Caco-2 (cell line): ENCODE measurements at regions not wholly inside any gene's neighbourhood (a gene's known extent, or its start where the extent isn't known, plus 50 kb on each side); places are given as distances from the start of the nearest gene placed in this dataset.

Experiments used
- BruUV-seq: library from RNA; stranded (reverse); fragments of 400-500 nt; replicated peaks from 2 replicates; lab custom pipeline; 2021; lab: Mats Ljungman, UMichigan
- CTCF ChIA-PET: fragments of 300-600 bp; sonication (Branson Sonifier 250); formaldehyde crosslinking; loops from one replicate; lab custom pipeline; 2022; ENCODE audit warnings: antibody characterized with exemption; lab: Charles Lee
- POLR2A ChIA-PET: fragments of 300-600 bp; sonication (Branson Sonifier 250); formaldehyde crosslinking; loops from one replicate; lab custom pipeline; 2022; ENCODE audit warnings: antibody characterized with exemption; lab: Charles Lee
- DNase-seq, 2 experiments: peaks; one replicate each; pipeline versions ENCODE4 v3.0.0 to v3.0.0-alpha.2; 2020 to 2022
- H3K27me3 ChIP-seq: replicated peaks from 2 replicates; pipeline ENCODE4 v1.6.0; 2011; ENCODE audit warnings: low read length; ENCODE audit not compliant: control insufficient read depth, insufficient read depth
- H3K36me3 ChIP-seq: 2 replicates; pipeline ENCODE4 v1.5.1; 2011; ENCODE audit warnings: low read length; ENCODE audit not compliant: control insufficient read depth, insufficient read depth
- H3K4me1 ChIP-seq: fragments of 250-450 bp; sonication (Bioruptor Pico); 2 replicates; pipeline ENCODE4 v1.5.1; 2020; ENCODE audit warnings: mild to moderate bottlenecking
- H3K4me3 ChIP-seq: 2 replicates; pipeline ENCODE4 v1.5.1; 2011; ENCODE audit warnings: low read depth, mild to moderate bottlenecking, control low read depth, low read length
- H3K9me3 ChIP-seq: fragments of 250-450 bp; sonication (Bioruptor Pico); 2 replicates; pipeline ENCODE4 v1.5.1; 2020; ENCODE audit warnings: mild to moderate bottlenecking, moderate library complexity
- H3K27ac Mint-ChIP-seq: one replicate; pipeline ENCODE4 v1.8.0; 2022; ENCODE audit warnings: mixed read lengths; ENCODE audit not compliant: unreplicated experiment
- H3K27me3 Mint-ChIP-seq: one replicate; pipeline ENCODE4 v1.8.0; 2022; ENCODE audit warnings: mixed read lengths; ENCODE audit not compliant: insufficient read depth, unreplicated experiment
- H3K36me3 Mint-ChIP-seq: one replicate; pipeline ENCODE4 v1.8.0; 2022; ENCODE audit warnings: mild to moderate bottlenecking, mixed read lengths; ENCODE audit not compliant: insufficient read depth, unreplicated experiment
- H3K4me1 Mint-ChIP-seq: one replicate; pipeline ENCODE4 v1.8.0; 2022; ENCODE audit warnings: low read depth, mixed read lengths; ENCODE audit not compliant: unreplicated experiment
- H3K4me3 Mint-ChIP-seq: one replicate; pipeline ENCODE4 v1.8.0; 2022; ENCODE audit warnings: mild to moderate bottlenecking, moderate library complexity, mixed read lengths; ENCODE audit not compliant: unreplicated experiment
- H3K9me3 Mint-ChIP-seq: one replicate; pipeline ENCODE4 v1.8.0; 2022; ENCODE audit warnings: mixed read lengths; ENCODE audit not compliant: unreplicated experiment
- intact Hi-C: fragments of 100-400 bp; cut with micrococcal nuclease; formaldehyde crosslinking; loops from one replicate; pipeline ENCODE4 v1.10.0; 2022; ENCODE audit not compliant: unreplicated experiment
- TF ChIP-seq, protein P1 (sequence below), 2 experiments: fragments of 200-600 bp in 1 of 2; IDR thresholded peaks; 1 replicate in 1 of 2; 2 replicates in 1 of 2; pipeline versions ENCODE4 v1.5.1 to v1.8.0; 2011 to 2022; ENCODE audit warnings: antibody characterized with exemption in 1 of 2, control low read depth in 1 of 2, inconsistent platforms in 1 of 2, low read depth in 1 of 2, low read length in 1 of 2, mild to moderate bottlenecking in 1 of 2, moderate library complexity in 1 of 2; ENCODE audit not compliant: insufficient read depth in 1 of 2, severe bottlenecking in 1 of 2, unreplicated experiment in 1 of 2

DNA sequence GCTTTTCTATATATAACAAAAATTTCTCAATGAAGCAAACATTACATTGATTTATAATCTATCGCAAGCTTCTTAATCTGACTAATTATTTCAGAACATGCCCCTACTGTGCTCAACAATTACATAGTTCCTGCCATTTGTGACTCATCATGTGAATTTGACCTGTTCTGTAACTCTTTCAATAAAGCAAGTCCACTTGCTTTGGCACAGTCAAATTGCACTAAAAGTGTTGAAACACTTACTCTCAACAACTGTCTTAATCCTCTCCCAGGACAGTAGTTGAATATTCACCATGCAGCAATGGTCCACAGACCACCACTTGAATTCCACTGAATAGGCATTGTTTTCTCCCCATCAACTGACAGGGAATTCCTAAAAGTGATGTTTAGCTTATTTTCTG is 67.7 kb upstream of the SPTLC3 start:
- H3K4me1 ChIP-seq, result no peaks in the 10 kb centered on the region
- CTCF ChIA-PET, result no interaction called here
- POLR2A ChIA-PET, result no interaction called here
- TF ChIP-seq, protein P1, sequence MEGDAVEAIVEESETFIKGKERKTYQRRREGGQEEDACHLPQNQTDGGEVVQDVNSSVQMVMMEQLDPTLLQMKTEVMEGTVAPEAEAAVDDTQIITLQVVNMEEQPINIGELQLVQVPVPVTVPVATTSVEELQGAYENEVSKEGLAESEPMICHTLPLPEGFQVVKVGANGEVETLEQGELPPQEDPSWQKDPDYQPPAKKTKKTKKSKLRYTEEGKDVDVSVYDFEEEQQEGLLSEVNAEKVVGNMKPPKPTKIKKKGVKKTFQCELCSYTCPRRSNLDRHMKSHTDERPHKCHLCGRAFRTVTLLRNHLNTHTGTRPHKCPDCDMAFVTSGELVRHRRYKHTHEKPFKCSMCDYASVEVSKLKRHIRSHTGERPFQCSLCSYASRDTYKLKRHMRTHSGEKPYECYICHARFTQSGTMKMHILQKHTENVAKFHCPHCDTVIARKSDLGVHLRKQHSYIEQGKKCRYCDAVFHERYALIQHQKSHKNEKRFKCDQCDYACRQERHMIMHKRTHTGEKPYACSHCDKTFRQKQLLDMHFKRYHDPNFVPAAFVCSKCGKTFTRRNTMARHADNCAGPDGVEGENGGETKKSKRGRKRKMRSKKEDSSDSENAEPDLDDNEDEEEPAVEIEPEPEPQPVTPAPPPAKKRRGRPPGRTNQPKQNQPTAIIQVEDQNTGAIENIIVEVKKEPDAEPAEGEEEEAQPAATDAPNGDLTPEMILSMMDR (IDR thresholded peaks at IDR 0.05; ENCODE audit: insufficient read depth in 1 of 2, low read depth in 1 of 2, low read length in 1 of 2, severe bottlenecking in 1 of 2, unreplicated experiment in 1 of 2), result no peak
- no peak overlapping the region for H3K4me3 ChIP-seq
- intact Hi-C loops, result no loop called here
- no peaks in the 10 kb centered on the region for H3K27me3 ChIP-seq
- Mint-ChIP-seq H3K9me3 (peaks cover 9% of the 10 kb centered on the region), H3K4me1 (peaks cover 11% of the 10 kb centered on the region), H3K4me3 (no peak overlapping the region), H3K27me3 (peaks cover 2% of the 10 kb centered on the region), H3K27ac (no peak overlapping the region), H3K36me3 (no peaks in the 10 kb centered on the region)
- no TSS peak for BruUV-seq
- DNase-seq, result no peak
- no peaks in the 10 kb centered on the region for H3K9me3 ChIP-seq
- no peaks in the 10 kb centered on the region for H3K36me3 ChIP-seq

DNA sequence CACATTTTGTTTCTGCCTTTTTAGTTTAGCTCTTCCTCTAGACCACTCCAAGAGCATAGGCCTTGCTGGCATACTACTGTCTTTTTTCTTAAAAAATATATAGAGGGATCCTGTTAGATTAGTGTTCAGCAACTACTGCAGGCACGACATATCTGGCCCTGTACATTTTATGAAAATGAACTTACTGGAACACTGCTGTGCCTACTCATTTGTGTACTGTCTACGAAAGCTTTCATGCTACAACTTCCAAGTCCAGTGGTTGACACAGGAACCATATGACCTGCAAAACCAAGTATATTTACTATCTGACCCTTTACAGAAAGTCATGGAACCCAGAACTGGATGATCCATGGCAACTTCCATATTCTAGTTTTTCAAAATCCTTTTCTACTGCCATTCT is 66.6 kb upstream of the SPTLC3 start:
- TF ChIP-seq, protein P1 (IDR thresholded peaks at IDR 0.05; ENCODE audit: insufficient read depth in 1 of 2, low read depth in 1 of 2, low read length in 1 of 2, severe bottlenecking in 1 of 2, unreplicated experiment in 1 of 2), result no peak
- Histone ChIP-seq H3K4me1 (no peaks in the 10 kb centered on the region), H3K4me3 (no peak overlapping the region), H3K36me3 (no peaks in the 10 kb centered on the region), H3K9me3 (no peaks in the 10 kb centered on the region), H3K27me3 (no peaks in the 10 kb centered on the region)
- no peak for DNase-seq
- BruUV-seq, result no TSS peak
- H3K27me3 Mint-ChIP-seq, result peaks cover 2% of the 10 kb centered on the region
- peaks cover 1% of the 10 kb centered on the region for H3K4me1 Mint-ChIP-seq
- intact Hi-C loops, result no loop called here
- no peak overlapping the region for H3K4me3 Mint-ChIP-seq
- ChIA-PET CTCF (no interaction called here), POLR2A (no interaction called here)
- H3K36me3 Mint-ChIP-seq, result no peaks in the 10 kb centered on the region
- no peak overlapping the region for H3K27ac Mint-ChIP-seq
- peaks cover 2% of the 10 kb centered on the region for H3K9me3 Mint-ChIP-seq

DNA sequence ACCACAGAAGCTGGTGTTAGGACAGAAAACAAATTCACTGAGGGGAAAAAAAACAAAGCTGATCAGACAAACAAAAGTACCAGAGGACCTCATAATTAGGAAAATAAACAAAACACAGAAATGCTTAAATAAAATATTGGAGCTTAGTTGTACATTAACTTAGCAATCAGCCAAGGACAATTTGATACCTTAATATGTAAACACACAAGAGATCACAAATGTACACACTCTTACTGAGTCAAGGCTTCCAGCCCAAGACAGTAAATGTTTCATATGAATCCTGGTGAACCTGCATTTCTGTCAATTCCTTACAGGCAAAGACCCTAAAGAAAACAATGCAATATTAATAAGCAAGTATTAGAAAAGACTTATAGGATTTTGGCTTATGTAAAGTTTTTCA is 62.0 kb upstream of the SPTLC3 start:
- CTCF ChIA-PET, result no interaction called here
- H3K36me3 ChIP-seq, result no peaks in the 10 kb centered on the region
- TF ChIP-seq, protein P1 (IDR thresholded peaks at IDR 0.05; ENCODE audit: insufficient read depth in 1 of 2, low read depth in 1 of 2, low read length in 1 of 2, severe bottlenecking in 1 of 2, unreplicated experiment in 1 of 2), result no peak
- no peaks in the 10 kb centered on the region for H3K9me3 ChIP-seq
- H3K4me3 Mint-ChIP-seq, result no peak overlapping the region
- H3K36me3 Mint-ChIP-seq, result no peaks in the 10 kb centered on the region
- no peak overlapping the region for H3K4me3 ChIP-seq
- POLR2A ChIA-PET, result no interaction called here
- H3K27me3 ChIP-seq, result no peaks in the 10 kb centered on the region
- no peaks in the 10 kb centered on the region for H3K4me1 Mint-ChIP-seq
- H3K4me1 ChIP-seq, result 0 out of 2 replicates have a peak, but pooled peaks cover 4% of the 10 kb centered on the region
- H3K27me3 Mint-ChIP-seq, result peaks cover 2% of the 10 kb centered on the region
- no peaks in the 10 kb centered on the region for H3K9me3 Mint-ChIP-seq
- no peak for DNase-seq
- H3K27ac Mint-ChIP-seq, result no peak overlapping the region
- intact Hi-C loops, result no loop called here
- BruUV-seq, result no TSS peak
